Kidney (tissue), 13 donors: ENCODE measurements at regions not wholly inside any gene's neighbourhood (a gene's known extent, or its start where the extent isn't known, plus 50 kb on each side); places are given as distances from the start of the nearest gene placed in this dataset.
"Not testable (repeated sequence)": the region's sequence is repeated elsewhere in the genome, so short reads cannot be mapped to it uniquely, and the experiment has no call there.

ENCODE experiments used
- DNase-seq, 5 donors: peaks; one replicate each; pipeline ENCODE4 v3.0.0-alpha.2; 2013 to 2020
- FAIRE-seq: peaks from 2 replicates; lab custom pipeline; 2012; peaks lifted over from hg19 to GRCh38; lab: Jason Lieb, UNC
- H3K27ac ChIP-seq, 2 donors: one replicate each; pipeline ENCODE4 v1.7.0; 2013; ENCODE audit warnings: low read depth in 2 of 2, low read length in 2 of 2, inconsistent platforms in 1 of 2
- H3K27me3 ChIP-seq: one replicate; pipeline ENCODE4 v1.7.1; 2013; ENCODE audit warnings: low read length, inconsistent platforms; ENCODE audit not compliant: control insufficient read depth, insufficient read depth
- H3K36me3 ChIP-seq, 3 donors: one replicate each; pipeline versions ENCODE4 v1.7.0 to v1.7.1; 2013; ENCODE audit warnings: low read length in 3 of 3, control low read depth in 1 of 3, inconsistent platforms in 1 of 3; ENCODE audit not compliant: insufficient read depth in 3 of 3, control insufficient read depth in 2 of 3
- H3K4me1 ChIP-seq, 3 donors: one replicate each; pipeline versions ENCODE4 v1.7.0 to v1.7.1; 2013; ENCODE audit warnings: low read length in 3 of 3, inconsistent platforms in 1 of 3, low read depth in 1 of 3; ENCODE audit not compliant: control insufficient read depth in 2 of 3, insufficient read depth in 2 of 3
- H3K4me3 ChIP-seq, 3 donors: one replicate each; pipeline versions ENCODE4 v1.7.0 to v1.8.1; 2013; ENCODE audit warnings: low read length in 3 of 3, control low read depth in 1 of 3, inconsistent platforms in 1 of 3
- H3K9ac ChIP-seq, 3 donors: one replicate each; pipeline versions ENCODE4 v1.7.0 to v1.7.1; 2013; ENCODE audit warnings: low read length in 3 of 3, control low read depth in 1 of 3, inconsistent platforms in 1 of 3
- H3K9me3 ChIP-seq, 3 donors: one replicate each; pipeline versions ENCODE4 v1.7.0 to v1.7.1; 2013; ENCODE audit warnings: low read length in 3 of 3, control low read depth in 1 of 3, inconsistent platforms in 1 of 3; ENCODE audit not compliant: control insufficient read depth in 2 of 3, insufficient read depth in 1 of 3
- intact Hi-C: fragments of 100-400 bp; cut with DNase I; formaldehyde crosslinking; loops from one replicate; pipeline ENCODE4 v1.11.1; 2022
- TF ChIP-seq, protein P1 (sequence below): IDR thresholded peaks from 3 replicates; pipeline ENCODE4 v1.5.1; 2012; ENCODE audit warnings: mild to moderate bottlenecking, moderate library complexity, borderline replicate concordance; ENCODE audit not compliant: insufficient read depth; ENCODE audit errors: extremely low read depth
- donor health status: control.
- donor health status: control.
- donor health status: control.
- donor health status: control.
- donor health status: control.
- donor health status: DM: yes; HTN: yes; CAD: no.
- donor health status: Normal renal cell carcinoma (clear cell type).

GRCh38 chr9:42470577-42470976 is 287.1 kb downstream of the SPATA31A6 start:
- H3K4me3 ChIP-seq, FAIRE-seq, H3K9ac ChIP-seq, H3K4me1 ChIP-seq, H3K27ac ChIP-seq, intact Hi-C loops, H3K27me3 ChIP-seq, H3K9me3 ChIP-seq, H3K36me3 ChIP-seq: not testable (repeated sequence)
- DNase-seq = peak in 1 of 5 donors; percentile 1
- TF ChIP-seq, protein P1, sequence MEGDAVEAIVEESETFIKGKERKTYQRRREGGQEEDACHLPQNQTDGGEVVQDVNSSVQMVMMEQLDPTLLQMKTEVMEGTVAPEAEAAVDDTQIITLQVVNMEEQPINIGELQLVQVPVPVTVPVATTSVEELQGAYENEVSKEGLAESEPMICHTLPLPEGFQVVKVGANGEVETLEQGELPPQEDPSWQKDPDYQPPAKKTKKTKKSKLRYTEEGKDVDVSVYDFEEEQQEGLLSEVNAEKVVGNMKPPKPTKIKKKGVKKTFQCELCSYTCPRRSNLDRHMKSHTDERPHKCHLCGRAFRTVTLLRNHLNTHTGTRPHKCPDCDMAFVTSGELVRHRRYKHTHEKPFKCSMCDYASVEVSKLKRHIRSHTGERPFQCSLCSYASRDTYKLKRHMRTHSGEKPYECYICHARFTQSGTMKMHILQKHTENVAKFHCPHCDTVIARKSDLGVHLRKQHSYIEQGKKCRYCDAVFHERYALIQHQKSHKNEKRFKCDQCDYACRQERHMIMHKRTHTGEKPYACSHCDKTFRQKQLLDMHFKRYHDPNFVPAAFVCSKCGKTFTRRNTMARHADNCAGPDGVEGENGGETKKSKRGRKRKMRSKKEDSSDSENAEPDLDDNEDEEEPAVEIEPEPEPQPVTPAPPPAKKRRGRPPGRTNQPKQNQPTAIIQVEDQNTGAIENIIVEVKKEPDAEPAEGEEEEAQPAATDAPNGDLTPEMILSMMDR = peak; percentile 56

- FAIRE-seq, intact Hi-C loops, H3K27ac ChIP-seq, H3K9ac ChIP-seq, H3K4me1 ChIP-seq, H3K9me3 ChIP-seq, DNase-seq, H3K36me3 ChIP-seq, H3K27me3 ChIP-seq, H3K4me3 ChIP-seq: not testable (repeated sequence)
Measured at GRCh38 chr9:42490989-42491388, 307.5 kb downstream of the SPATA31A6 start.

- FAIRE-seq, intact Hi-C loops, H3K9ac ChIP-seq, H3K4me1 ChIP-seq, H3K9me3 ChIP-seq, H3K36me3 ChIP-seq, H3K27me3 ChIP-seq, H3K27ac ChIP-seq, H3K4me3 ChIP-seq: not testable (repeated sequence)
- DNase-seq = peak in 1 of 5 donors; percentile 54
Measured at GRCh38 chr9:42502620-42503264, 319.3 kb downstream of the SPATA31A6 start.

GRCh38 chr9:42508111-42508510 is 324.7 kb downstream of the SPATA31A6 start:
- H3K27ac ChIP-seq, H3K27me3 ChIP-seq, intact Hi-C loops, DNase-seq, FAIRE-seq, H3K4me3 ChIP-seq, H3K4me1 ChIP-seq, H3K9me3 ChIP-seq, H3K36me3 ChIP-seq, H3K9ac ChIP-seq: not testable (repeated sequence)

DNA sequence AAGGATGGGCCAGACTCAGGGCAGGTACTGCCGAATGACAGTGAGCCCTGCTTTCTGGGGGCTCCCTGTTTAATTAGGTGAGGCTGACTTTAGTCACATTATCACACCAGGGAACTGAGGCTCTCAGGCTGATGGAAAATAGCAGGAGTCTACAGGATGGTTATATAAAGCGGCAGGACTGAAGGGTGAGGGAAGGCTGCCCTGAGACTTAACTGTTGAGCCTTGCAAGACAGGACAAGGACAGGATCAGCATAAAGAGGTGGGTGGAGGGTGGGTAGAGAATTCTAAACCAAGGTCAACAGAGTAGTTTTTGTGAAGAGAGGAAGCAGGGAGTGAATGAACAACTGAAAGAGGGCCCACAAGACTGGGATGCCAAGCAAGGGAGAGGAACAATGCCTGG is 330.1 kb downstream of the SPATA31A6 start:
- H3K4me3 ChIP-seq, H3K4me1 ChIP-seq, FAIRE-seq, H3K27ac ChIP-seq, H3K36me3 ChIP-seq, H3K9ac ChIP-seq, H3K9me3 ChIP-seq, DNase-seq, intact Hi-C loops, H3K27me3 ChIP-seq: not testable (repeated sequence)

DNA sequence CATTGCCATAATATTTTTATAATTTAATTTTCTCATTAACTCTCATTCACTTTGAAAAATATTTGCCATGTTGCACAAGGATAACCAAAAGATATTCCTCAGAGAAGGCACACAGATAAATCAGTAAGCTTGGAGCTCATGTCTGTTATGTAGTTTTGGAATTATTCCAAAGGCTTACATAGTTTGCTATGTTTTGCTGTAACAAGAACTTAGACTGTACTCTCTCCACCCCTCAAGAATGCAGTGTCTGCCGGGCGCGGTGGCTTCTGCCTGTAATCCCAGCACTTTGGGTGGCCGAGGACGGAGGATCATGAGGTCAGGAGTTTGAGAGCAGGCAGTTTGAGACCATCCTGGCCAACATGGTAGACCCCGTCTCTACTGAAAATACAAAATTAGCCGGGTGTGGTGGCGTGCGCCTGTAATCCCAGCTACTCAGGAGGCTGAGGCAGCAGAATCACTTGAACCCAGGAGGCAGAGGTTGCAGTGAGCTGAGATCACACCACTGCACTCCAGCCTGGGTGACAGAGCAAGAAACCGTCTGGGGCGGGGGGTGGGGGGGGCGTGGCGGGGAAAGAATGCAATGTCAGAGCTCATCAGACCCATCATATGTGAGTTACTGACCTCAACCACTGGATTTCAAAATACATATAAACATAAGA is 351.0 kb downstream of the SPATA31A6 start:
- H3K36me3 ChIP-seq, H3K9ac ChIP-seq, H3K9me3 ChIP-seq, H3K27me3 ChIP-seq, intact Hi-C loops, H3K27ac ChIP-seq, H3K4me1 ChIP-seq, FAIRE-seq, H3K4me3 ChIP-seq: not testable (repeated sequence)
- peak in 3 of 5 donors; percentile 0 to 13 (median 2) for DNase-seq

DNA sequence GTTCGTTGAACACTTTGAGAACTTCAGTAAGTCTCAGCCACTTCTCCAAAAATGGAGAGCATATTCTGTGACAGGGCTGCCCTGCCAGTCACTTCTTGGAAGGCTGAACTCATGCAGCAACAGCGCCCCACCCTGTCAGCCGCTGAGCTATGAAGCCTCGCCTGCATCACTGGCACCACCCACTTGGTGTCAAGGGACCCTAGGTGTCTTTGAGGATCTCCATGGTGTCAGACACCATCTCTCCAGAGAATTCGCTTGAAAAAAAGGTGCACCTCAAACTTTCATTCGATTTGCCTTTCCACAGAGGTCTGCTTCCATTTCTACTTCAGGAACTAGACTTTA is 351.5 kb downstream of the SPATA31A6 start:
- not testable (repeated sequence) for H3K9ac ChIP-seq, FAIRE-seq

More for the DNA sequence above, 351.5 kb downstream of the SPATA31A6 start:
- intact Hi-C loops, H3K27ac ChIP-seq, H3K4me1 ChIP-seq, H3K36me3 ChIP-seq, H3K4me3 ChIP-seq, H3K27me3 ChIP-seq, H3K9me3 ChIP-seq: not testable (repeated sequence)
- DNase-seq = peak; percentile 0 to 32 (median 14)
